ENCODE measurements at regions not wholly inside any gene's neighbourhood (a gene's known extent, or its start where the extent isn't known, plus 50 kb on each side); places are given as distances from the start of the nearest gene placed in this dataset.

DNA sequence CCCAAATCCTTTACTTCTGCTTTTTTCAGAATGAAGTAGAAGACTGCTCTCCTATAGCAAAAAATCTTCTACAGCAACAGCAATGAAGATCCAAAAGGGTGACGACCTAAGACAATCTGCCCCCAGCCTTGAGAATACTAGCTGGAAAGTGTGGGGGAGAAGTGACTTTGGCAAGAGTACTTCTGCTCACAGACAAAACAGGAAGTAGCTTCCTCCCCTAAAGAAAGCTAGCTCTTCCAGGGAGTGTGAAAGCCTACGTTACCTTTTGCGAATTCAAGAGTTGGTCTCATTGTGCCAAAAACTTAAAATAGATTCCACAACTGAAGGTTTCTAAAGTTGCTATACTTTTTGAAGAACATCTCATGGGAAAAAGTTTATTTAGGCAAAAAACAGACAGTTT, 1069.2 kb upstream of the CHAC2 start:
- Histone ChIP-seq H3F3A (ENCODE audit: insufficient read depth) (no peaks in the 10 kb centered on the region), H3K27ac (no peak overlapping the region), H3K9me2 (ENCODE audit: insufficient read depth) (no peaks in the 10 kb centered on the region), H3K9me3 (ENCODE audit: low read depth) (no peaks in the 10 kb centered on the region), H3K4me1 (ENCODE audit: insufficient read depth) (no peaks in the 10 kb centered on the region), H3K9ac (no peak overlapping the region), H3K36me3 (ENCODE audit: low read depth) (no peaks in the 10 kb centered on the region), H2AFZ (no peak overlapping the region), H3K27me3 (replicated peaks; ENCODE audit: insufficient read depth) (no peaks in the 10 kb centered on the region), H4K20me1 (ENCODE audit: insufficient read depth) (no peaks in the 10 kb centered on the region), H3K4me2 (ENCODE audit: unreplicated experiment) (no peak overlapping the region), H3K79me2 (ENCODE audit: insufficient read depth) (no peaks in the 10 kb centered on the region), H3K4me3 (no peak overlapping the region)
- TF ChIP-seq EZH2phosphoT487 (IDR thresholded peaks at IDR 0.05; ENCODE audit: insufficient read depth, low read depth) (no peak), EZH2 (IDR thresholded peaks at IDR 0.05; ENCODE audit: insufficient read depth, poor library complexity, severe bottlenecking) (no peak)
- WGBS, 2 experiments (ENCODE audit: low coverage in 1 of 2, low lambda C conversion rate in 2 of 2, missing lambda C conversion rate in 2 of 2) = 9 to 17% methylated on average over 3 of the region's 3 CpGs
- no peak for DNase-seq
- in situ Hi-C loops (cut with MboI) = no loop called here

DNA sequence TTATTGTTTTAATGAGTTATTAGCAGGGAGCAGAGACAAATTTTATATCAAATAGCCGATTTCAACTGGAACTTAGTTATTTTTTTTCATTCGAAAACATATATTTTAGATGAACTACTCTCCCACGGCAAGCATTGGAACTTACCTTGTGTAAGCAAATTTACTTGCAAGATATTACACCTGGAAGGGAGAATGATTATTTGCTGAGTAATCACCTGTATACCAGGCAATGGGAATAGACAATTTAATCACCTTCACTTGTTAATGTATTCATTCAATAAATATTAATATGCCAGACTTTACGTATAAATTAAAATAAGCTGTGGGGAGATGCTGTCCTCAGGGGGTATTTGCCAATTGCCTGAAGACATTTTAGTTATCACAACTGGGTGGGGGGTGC, 1069.9 kb upstream of the CHAC2 start:
- no peaks in the 10 kb centered on the region for H3K79me2 ChIP-seq (ENCODE audit: insufficient read depth)
- no peak overlapping the region for H3K4me2 ChIP-seq (ENCODE audit: unreplicated experiment)
- H3K27me3 ChIP-seq (replicated peaks; ENCODE audit: insufficient read depth) = no peaks in the 10 kb centered on the region
- no peak overlapping the region for H2AFZ ChIP-seq
- H3K4me3 ChIP-seq = no peak overlapping the region
- in situ Hi-C loops (cut with MboI) = no loop called here
- no peaks in the 10 kb centered on the region for H3K36me3 ChIP-seq (ENCODE audit: low read depth)
- no peak for TF ChIP-seq EZH2 (IDR thresholded peaks at IDR 0.05; ENCODE audit: insufficient read depth, poor library complexity, severe bottlenecking)
- no peak for TF ChIP-seq EZH2phosphoT487 (IDR thresholded peaks at IDR 0.05; ENCODE audit: insufficient read depth, low read depth)
- no peaks in the 10 kb centered on the region for H3K9me3 ChIP-seq (ENCODE audit: low read depth)
- H4K20me1 ChIP-seq (ENCODE audit: insufficient read depth) = no peaks in the 10 kb centered on the region
- H3F3A ChIP-seq (ENCODE audit: insufficient read depth) = no peaks in the 10 kb centered on the region
- H3K27ac ChIP-seq = no peak overlapping the region
- no peaks in the 10 kb centered on the region for H3K9me2 ChIP-seq (ENCODE audit: insufficient read depth)
- no peak for DNase-seq
- H3K9ac ChIP-seq = no peak overlapping the region
- 42 to 52% methylated on average over 4 of the region's 4 CpGs for WGBS, 2 experiments (ENCODE audit: low coverage in 1 of 2, low lambda C conversion rate in 2 of 2, missing lambda C conversion rate in 2 of 2)
- H3K4me1 ChIP-seq (ENCODE audit: insufficient read depth) = no peaks in the 10 kb centered on the region

DNA sequence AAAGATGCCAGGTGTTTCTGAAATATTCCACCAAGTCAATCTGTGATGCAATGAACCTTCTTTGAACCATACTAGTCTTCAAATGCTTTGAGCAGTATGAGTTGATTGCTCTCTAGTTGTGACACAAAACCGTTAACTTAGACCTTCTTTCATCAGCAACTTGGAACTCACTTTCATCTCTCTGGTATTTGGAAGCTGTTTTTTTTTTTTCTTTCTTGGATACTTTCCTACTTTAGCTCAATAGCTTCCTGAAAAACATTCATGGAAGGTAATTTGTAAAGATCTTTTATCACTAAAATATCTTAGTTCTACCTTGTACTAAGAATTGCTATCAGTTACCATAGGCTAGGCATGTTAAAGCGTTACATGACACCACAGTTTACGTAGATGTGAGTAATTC, 1071.9 kb upstream of the CHAC2 start:
- no peak overlapping the region for H3K4me2 ChIP-seq (ENCODE audit: unreplicated experiment)
- TF ChIP-seq EZH2phosphoT487 (IDR thresholded peaks at IDR 0.05; ENCODE audit: insufficient read depth, low read depth) (no peak), EZH2 (IDR thresholded peaks at IDR 0.05; ENCODE audit: insufficient read depth, poor library complexity, severe bottlenecking) (no peak)
- no peaks in the 10 kb centered on the region for H3F3A ChIP-seq (ENCODE audit: insufficient read depth)
- no peaks in the 10 kb centered on the region for H3K79me2 ChIP-seq (ENCODE audit: insufficient read depth)
- H2AFZ ChIP-seq = no peak overlapping the region
- H3K4me1 ChIP-seq (ENCODE audit: insufficient read depth) = no peaks in the 10 kb centered on the region
- no peak overlapping the region for H3K9ac ChIP-seq
- no peaks in the 10 kb centered on the region for H4K20me1 ChIP-seq (ENCODE audit: insufficient read depth)
- 15 to 17% methylated on average over 3 of the region's 3 CpGs for WGBS, 2 experiments (ENCODE audit: low coverage in 1 of 2, low lambda C conversion rate in 2 of 2, missing lambda C conversion rate in 2 of 2)
- H3K27ac ChIP-seq = no peak overlapping the region
- no peak overlapping the region for H3K4me3 ChIP-seq
- H3K27me3 ChIP-seq (replicated peaks; ENCODE audit: insufficient read depth) = no peaks in the 10 kb centered on the region
- DNase-seq = no peak
- no peaks in the 10 kb centered on the region for H3K9me2 ChIP-seq (ENCODE audit: insufficient read depth)
- H3K9me3 ChIP-seq (ENCODE audit: low read depth) = no peaks in the 10 kb centered on the region
- H3K36me3 ChIP-seq (ENCODE audit: low read depth) = no peaks in the 10 kb centered on the region
- in situ Hi-C loops (cut with MboI) = no loop called here

DNA sequence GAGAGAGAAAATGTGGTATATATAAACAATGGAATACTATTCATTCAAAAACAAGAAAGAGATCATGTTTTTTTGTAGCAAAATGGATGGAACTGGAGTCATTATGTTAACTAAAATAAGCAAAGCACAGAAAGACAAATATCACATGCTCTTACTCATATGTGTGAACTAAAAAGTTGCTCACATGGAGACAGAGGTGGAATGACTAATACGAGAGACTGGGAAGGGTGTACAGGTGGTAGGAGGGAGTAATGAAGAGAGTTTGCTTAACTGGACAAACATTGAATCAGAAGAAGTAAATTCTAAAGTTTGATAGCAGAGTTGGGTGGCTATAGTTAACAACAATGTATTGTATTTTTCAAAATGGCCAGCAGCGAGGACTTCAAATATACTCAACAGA, 1080.7 kb upstream of the CHAC2 start:
- H2AFZ ChIP-seq = no peak overlapping the region
- WGBS, 2 experiments (ENCODE audit: low coverage in 1 of 2, low lambda C conversion rate in 2 of 2, missing lambda C conversion rate in 2 of 2) = 28 to 29% methylated on average over 2 of the region's 2 CpGs
- H3K4me3 ChIP-seq = no peak overlapping the region
- no peak overlapping the region for H3K4me2 ChIP-seq (ENCODE audit: unreplicated experiment)
- no peaks in the 10 kb centered on the region for H3K4me1 ChIP-seq (ENCODE audit: insufficient read depth)
- no peaks in the 10 kb centered on the region for H3K9me2 ChIP-seq (ENCODE audit: insufficient read depth)
- no peak overlapping the region for H3K27ac ChIP-seq
- no peaks in the 10 kb centered on the region for H3K36me3 ChIP-seq (ENCODE audit: low read depth)
- DNase-seq = no peak
- no peak overlapping the region for H3K9ac ChIP-seq
- H3K27me3 ChIP-seq (replicated peaks; ENCODE audit: insufficient read depth) = no peaks in the 10 kb centered on the region
- no peak for TF ChIP-seq EZH2phosphoT487 (IDR thresholded peaks at IDR 0.05; ENCODE audit: insufficient read depth, low read depth)
- TF ChIP-seq EZH2 (IDR thresholded peaks at IDR 0.05; ENCODE audit: insufficient read depth, poor library complexity, severe bottlenecking) = no peak
- no peaks in the 10 kb centered on the region for H4K20me1 ChIP-seq (ENCODE audit: insufficient read depth)
- in situ Hi-C loops (cut with MboI) = no loop called here
- no peaks in the 10 kb centered on the region for H3F3A ChIP-seq (ENCODE audit: insufficient read depth)
- no peaks in the 10 kb centered on the region for H3K79me2 ChIP-seq (ENCODE audit: insufficient read depth)
- no peaks in the 10 kb centered on the region for H3K9me3 ChIP-seq (ENCODE audit: low read depth)

DNA sequence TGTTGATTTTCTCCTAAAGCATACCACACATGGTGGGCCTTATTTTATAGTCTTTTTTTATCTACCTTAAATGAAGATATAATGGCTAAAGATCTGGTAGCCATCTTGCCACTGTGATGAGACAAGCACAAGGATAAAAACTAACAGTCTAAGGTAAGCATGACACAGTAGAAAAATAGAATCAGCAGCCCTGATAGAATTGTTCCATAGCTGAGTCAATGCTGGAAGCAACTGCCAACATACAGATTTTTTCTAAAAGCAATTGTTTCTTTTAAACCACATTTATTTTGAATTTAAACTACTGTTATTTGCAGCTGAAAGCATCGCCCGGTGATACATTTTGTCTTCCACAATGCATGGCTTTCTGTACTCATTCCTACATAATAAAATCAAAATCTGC, 1091.5 kb upstream of the CHAC2 start:
- no peak overlapping the region for H3K27ac ChIP-seq
- no peaks in the 10 kb centered on the region for H3K79me2 ChIP-seq (ENCODE audit: insufficient read depth)
- no peaks in the 10 kb centered on the region for H3K36me3 ChIP-seq (ENCODE audit: low read depth)
- no peaks in the 10 kb centered on the region for H3K4me1 ChIP-seq (ENCODE audit: insufficient read depth)
- H3K9me2 ChIP-seq (ENCODE audit: insufficient read depth) = no peaks in the 10 kb centered on the region
- TF ChIP-seq EZH2phosphoT487 (IDR thresholded peaks at IDR 0.05; ENCODE audit: insufficient read depth, low read depth) = no peak
- no peak for TF ChIP-seq EZH2 (IDR thresholded peaks at IDR 0.05; ENCODE audit: insufficient read depth, poor library complexity, severe bottlenecking)
- no peak overlapping the region for H3K4me2 ChIP-seq (ENCODE audit: unreplicated experiment)
- H3K9ac ChIP-seq = no peak overlapping the region
- DNase-seq = no peak
- no peaks in the 10 kb centered on the region for H3K27me3 ChIP-seq (replicated peaks; ENCODE audit: insufficient read depth)
- no peaks in the 10 kb centered on the region for H3F3A ChIP-seq (ENCODE audit: insufficient read depth)
- H3K4me3 ChIP-seq = no peak overlapping the region
- 51 to 64% methylated on average over 2 of the region's 2 CpGs for WGBS, 2 experiments (ENCODE audit: low coverage in 1 of 2, low lambda C conversion rate in 2 of 2, missing lambda C conversion rate in 2 of 2)
- in situ Hi-C loops (cut with MboI) = no loop called here
- no peaks in the 10 kb centered on the region for H4K20me1 ChIP-seq (ENCODE audit: insufficient read depth)
- no peak overlapping the region for H2AFZ ChIP-seq
- H3K9me3 ChIP-seq (ENCODE audit: low read depth) = no peaks in the 10 kb centered on the region

Data from GM23248 (cell line).